ACC112 (cell line): ENCODE measurements at regions not wholly inside any gene's neighbourhood (a gene's known extent, or its start where the extent isn't known, plus 50 kb on each side); places are given as distances from the start of the nearest gene placed in this dataset.

ENCODE experiments used
- H2AFZ ChIP-seq: fragments of 200-600 bp; sonication (generic); one replicate; pipeline ENCODE4 v1.6.0; 2017; ENCODE audit warnings: antibody characterized with exemption, low read length; ENCODE audit not compliant: unreplicated experiment
- H3K27ac ChIP-seq: fragments of 200-600 bp; sonication (generic); 2 replicates; pipeline ENCODE4 v1.5.1; 2014; ENCODE audit warnings: low read depth, mild to moderate bottlenecking, antibody characterized with exemption, low read length, moderate library complexity
- H3K27me3 ChIP-seq: fragments of 200-600 bp; sonication (generic); 2 replicates; pipeline ENCODE4 v1.6.1; 2014; ENCODE audit warnings: mild to moderate bottlenecking, antibody characterized with exemption, low read length, moderate library complexity, mixed read lengths; ENCODE audit not compliant: insufficient read depth
- H3K36me3 ChIP-seq: fragments of 200-600 bp; sonication (generic); 2 replicates; pipeline ENCODE4 v1.6.1; 2016; ENCODE audit warnings: mild to moderate bottlenecking, antibody characterized with exemption, low read length, moderate library complexity, mixed read lengths; ENCODE audit not compliant: insufficient read depth
- H3K4me1 ChIP-seq: fragments of 200-600 bp; sonication (generic); one replicate; pipeline ENCODE4 v1.6.1; 2016; ENCODE audit warnings: low read length, mixed read lengths; ENCODE audit not compliant: insufficient read depth, unreplicated experiment, control insufficient read depth
- H3K4me3 ChIP-seq: fragments of 200-600 bp; sonication (generic); 2 replicates; pipeline ENCODE4 v1.5.1; 2014; ENCODE audit warnings: mild to moderate bottlenecking, low read depth, low read length
- H3K79me2 ChIP-seq: fragments of 200-600 bp; sonication (generic); one replicate; pipeline ENCODE4 v1.6.0; 2016; ENCODE audit warnings: low read length; ENCODE audit not compliant: control insufficient read depth, unreplicated experiment, insufficient read depth

- Histone ChIP-seq H3K4me1 (no peaks in the 10 kb centered on the region), H3K27me3 (no peaks in the 10 kb centered on the region), H2AFZ (no peak overlapping the region), H3K36me3 (no peaks in the 10 kb centered on the region), H3K4me3 (no peak overlapping the region), H3K27ac (no peak overlapping the region), H3K79me2 (no peaks in the 10 kb centered on the region)
These were observed 813.8 kb downstream of the RNF144A start for GRCh38 chr2:7730990-7731389.

GRCh38 chr2:7732497-7732896, 815.3 kb downstream of the RNF144A start:
- Histone ChIP-seq H3K4me3 (no peak overlapping the region), H3K4me1 (peaks cover 6% of the 10 kb centered on the region), H3K27ac (no peak overlapping the region), H3K79me2 (no peaks in the 10 kb centered on the region), H3K27me3 (no peaks in the 10 kb centered on the region), H3K36me3 (no peaks in the 10 kb centered on the region), H2AFZ (no peak overlapping the region)

GRCh38 chr2:7736646-7737305, 819.6 kb downstream of the RNF144A start:
- peaks cover 6% of the 10 kb centered on the region for H3K4me1 ChIP-seq
- no peak overlapping the region for H2AFZ ChIP-seq
- no peak overlapping the region for H3K27ac ChIP-seq
- H3K4me3 ChIP-seq = no peak overlapping the region
- H3K79me2 ChIP-seq = no peaks in the 10 kb centered on the region
- no peaks in the 10 kb centered on the region for H3K36me3 ChIP-seq
- no peaks in the 10 kb centered on the region for H3K27me3 ChIP-seq

GRCh38 chr2:7738596-7738995, 821.4 kb downstream of the RNF144A start:
- Histone ChIP-seq H3K4me1 (peaks cover 6% of the 10 kb centered on the region), H3K79me2 (no peaks in the 10 kb centered on the region), H3K27ac (no peak overlapping the region), H3K27me3 (no peaks in the 10 kb centered on the region), H3K4me3 (no peak overlapping the region), H3K36me3 (no peaks in the 10 kb centered on the region), H2AFZ (no peak overlapping the region)

- H3K4me1 ChIP-seq = peaks cover 6% of the 10 kb centered on the region
- H3K27ac ChIP-seq = no peak overlapping the region
- no peaks in the 10 kb centered on the region for H3K27me3 ChIP-seq
- no peak overlapping the region for H2AFZ ChIP-seq
- no peaks in the 10 kb centered on the region for H3K79me2 ChIP-seq
- no peaks in the 10 kb centered on the region for H3K36me3 ChIP-seq
- no peak overlapping the region for H3K4me3 ChIP-seq
These were observed 822.9 kb downstream of the RNF144A start for GRCh38 chr2:7740114-7740513.

GRCh38 chr2:7742301-7742700, 825.1 kb downstream of the RNF144A start:
- H3K79me2 ChIP-seq = no peaks in the 10 kb centered on the region
- no peaks in the 10 kb centered on the region for H3K27me3 ChIP-seq
- H3K4me3 ChIP-seq = no peak overlapping the region
- H3K4me1 ChIP-seq = no peaks in the 10 kb centered on the region
- no peak overlapping the region for H2AFZ ChIP-seq
- H3K27ac ChIP-seq = no peak overlapping the region
- no peaks in the 10 kb centered on the region for H3K36me3 ChIP-seq

- Histone ChIP-seq H3K4me3 (no peak overlapping the region), H3K36me3 (no peaks in the 10 kb centered on the region), H3K27me3 (no peaks in the 10 kb centered on the region), H3K4me1 (no peaks in the 10 kb centered on the region), H3K79me2 (no peaks in the 10 kb centered on the region), H2AFZ (no peak overlapping the region), H3K27ac (no peak overlapping the region)
These were observed 827.6 kb downstream of the RNF144A start for GRCh38 chr2:7744827-7745226.

- H3K4me3 ChIP-seq = no peak overlapping the region
- no peaks in the 10 kb centered on the region for H3K4me1 ChIP-seq
- no peaks in the 10 kb centered on the region for H3K27me3 ChIP-seq
- H3K36me3 ChIP-seq = no peaks in the 10 kb centered on the region
- no peak overlapping the region for H2AFZ ChIP-seq
- no peak overlapping the region for H3K27ac ChIP-seq
- H3K79me2 ChIP-seq = no peaks in the 10 kb centered on the region
These were observed 828.2 kb downstream of the RNF144A start for GRCh38 chr2:7745369-7745768.

GRCh38 chr2:7748717-7749415, 831.7 kb downstream of the RNF144A start:
- H3K36me3 ChIP-seq = no peaks in the 10 kb centered on the region
- H2AFZ ChIP-seq = no peak overlapping the region
- H3K4me1 ChIP-seq = no peaks in the 10 kb centered on the region
- H3K27ac ChIP-seq = no peak overlapping the region
- no peak overlapping the region for H3K4me3 ChIP-seq
- H3K79me2 ChIP-seq = no peaks in the 10 kb centered on the region
- H3K27me3 ChIP-seq = no peaks in the 10 kb centered on the region

- Histone ChIP-seq H3K27me3 (no peaks in the 10 kb centered on the region), H2AFZ (no peak overlapping the region), H3K79me2 (no peaks in the 10 kb centered on the region), H3K4me1 (no peaks in the 10 kb centered on the region), H3K4me3 (no peak overlapping the region), H3K27ac (no peak overlapping the region), H3K36me3 (no peaks in the 10 kb centered on the region)
These were observed 832.8 kb downstream of the RNF144A start for GRCh38 chr2:7749895-7750559.

- H3K27ac ChIP-seq = no peak overlapping the region
- H2AFZ ChIP-seq = no peak overlapping the region
- H3K79me2 ChIP-seq = no peaks in the 10 kb centered on the region
- no peaks in the 10 kb centered on the region for H3K27me3 ChIP-seq
- no peak overlapping the region for H3K4me3 ChIP-seq
- no peaks in the 10 kb centered on the region for H3K36me3 ChIP-seq
- H3K4me1 ChIP-seq = no peaks in the 10 kb centered on the region
These were observed 835.1 kb downstream of the RNF144A start for GRCh38 chr2:7752291-7752690.
